ENCODE measurements at regions not wholly inside any gene's neighbourhood (a gene's known extent, or its start where the extent isn't known, plus 50 kb on each side); places are given as distances from the start of the nearest gene placed in this dataset.

DNA sequence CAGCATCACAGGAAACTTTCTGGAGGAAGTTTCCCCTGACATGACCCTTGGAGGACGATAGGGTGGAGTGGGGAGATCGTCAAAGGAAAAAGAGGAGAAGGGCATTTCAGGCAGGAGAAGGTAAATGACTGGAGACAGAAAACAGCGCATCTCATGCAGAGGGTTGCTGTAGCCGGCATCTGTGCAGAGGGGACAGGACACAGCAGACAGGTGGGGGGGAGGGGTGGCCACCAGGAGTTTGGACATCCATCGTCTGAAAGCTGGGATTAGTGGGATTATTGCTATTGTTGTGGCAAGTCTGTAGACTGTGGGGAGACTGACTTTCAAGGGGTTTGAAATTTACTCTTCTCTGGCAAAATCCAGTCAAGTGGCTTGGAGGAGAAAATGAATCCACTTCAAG, 463.9 kb downstream of the OMA1 start:
- TF ChIP-seq POLR2A (IDR thresholded peaks at IDR 0.05; ENCODE audit: borderline replicate concordance, extremely low read depth, insufficient read depth, insufficient read length) (no peak), TCF7L2 (IDR thresholded peaks at IDR 0.05; ENCODE audit: borderline replicate concordance, extremely low read depth, insufficient read depth, insufficient read length) (no peak), RAD21 (IDR thresholded peaks at IDR 0.05; ENCODE audit: low read depth) (no peak), SIN3A (IDR thresholded peaks at IDR 0.05; ENCODE audit: low read depth) (no peak), SP1 (IDR thresholded peaks at IDR 0.05; ENCODE audit: low read depth) (no peak)
- TF ChIP-seq, protein P1, sequence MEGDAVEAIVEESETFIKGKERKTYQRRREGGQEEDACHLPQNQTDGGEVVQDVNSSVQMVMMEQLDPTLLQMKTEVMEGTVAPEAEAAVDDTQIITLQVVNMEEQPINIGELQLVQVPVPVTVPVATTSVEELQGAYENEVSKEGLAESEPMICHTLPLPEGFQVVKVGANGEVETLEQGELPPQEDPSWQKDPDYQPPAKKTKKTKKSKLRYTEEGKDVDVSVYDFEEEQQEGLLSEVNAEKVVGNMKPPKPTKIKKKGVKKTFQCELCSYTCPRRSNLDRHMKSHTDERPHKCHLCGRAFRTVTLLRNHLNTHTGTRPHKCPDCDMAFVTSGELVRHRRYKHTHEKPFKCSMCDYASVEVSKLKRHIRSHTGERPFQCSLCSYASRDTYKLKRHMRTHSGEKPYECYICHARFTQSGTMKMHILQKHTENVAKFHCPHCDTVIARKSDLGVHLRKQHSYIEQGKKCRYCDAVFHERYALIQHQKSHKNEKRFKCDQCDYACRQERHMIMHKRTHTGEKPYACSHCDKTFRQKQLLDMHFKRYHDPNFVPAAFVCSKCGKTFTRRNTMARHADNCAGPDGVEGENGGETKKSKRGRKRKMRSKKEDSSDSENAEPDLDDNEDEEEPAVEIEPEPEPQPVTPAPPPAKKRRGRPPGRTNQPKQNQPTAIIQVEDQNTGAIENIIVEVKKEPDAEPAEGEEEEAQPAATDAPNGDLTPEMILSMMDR (IDR thresholded peaks at IDR 0.05 in 2 of 3, conservative IDR thresholded peaks at IDR 0.05 in 1 of 3; ENCODE audit: borderline replicate concordance in 1 of 3, insufficient read depth in 1 of 3, low read depth in 2 of 3, low read length in 2 of 3) = no peak
